GM23338 (cell line): ENCODE measurements at regions not wholly inside any gene's neighbourhood (a gene's known extent, or its start where the extent isn't known, plus 50 kb on each side); places are given as distances from the start of the nearest gene placed in this dataset.

Experiments used
- ATAC-seq: fragments of 200-7000 bp; cut with Tn5 transposase; 3 replicates; pipeline ENCODE4 v1.9.1; 2020
- DNase-seq: peaks from one replicate; pipeline ENCODE4 v3.0.0-alpha.2; 2015; ENCODE audit warnings: low spot score
- H2AFZ ChIP-seq: fragments of 200-600 bp; sonication (generic); 2 replicates; pipeline ENCODE4 v1.8.0; 2016; ENCODE audit warnings: antibody characterized with exemption, mild to moderate bottlenecking, moderate library complexity
- H3F3A ChIP-seq: fragments of 200-600 bp; sonication (generic); replicated peaks from 2 replicates; pipeline ENCODE4 v1.8.0; 2017; ENCODE audit warnings: antibody characterized with exemption, mixed run types, low read depth
- H3K27ac ChIP-seq: fragments of 200-600 bp; sonication (generic); 2 replicates; pipeline ENCODE4 v1.6.1; 2016; ENCODE audit warnings: low read depth
- H3K27me3 ChIP-seq: fragments of 200-600 bp; sonication (generic); 2 replicates; pipeline ENCODE4 v1.8.0; 2016; ENCODE audit warnings: mild to moderate bottlenecking, mixed run types, moderate library complexity; ENCODE audit not compliant: insufficient read depth
- H3K36me3 ChIP-seq: fragments of 200-600 bp; sonication (generic); 2 replicates; pipeline ENCODE4 v1.8.0; 2016; ENCODE audit warnings: mild to moderate bottlenecking; ENCODE audit not compliant: insufficient read depth
- H3K4me1 ChIP-seq: fragments of 200-600 bp; sonication (generic); 2 replicates; pipeline ENCODE4 v1.8.0; 2016; ENCODE audit warnings: mild to moderate bottlenecking, moderate library complexity; ENCODE audit not compliant: insufficient read depth
- H3K4me2 ChIP-seq: fragments of 200-600 bp; sonication (generic); 2 replicates; pipeline ENCODE4 v1.7.1; 2017; ENCODE audit warnings: mixed run types
- H3K4me3 ChIP-seq: fragments of 200-600 bp; sonication (generic); 2 replicates; pipeline ENCODE4 v1.6.1; 2016; ENCODE audit warnings: mixed run types
- H3K79me2 ChIP-seq: fragments of 200-600 bp; sonication (generic); replicated peaks from 2 replicates; pipeline ENCODE4 v1.8.0; 2017; ENCODE audit warnings: mild to moderate bottlenecking; ENCODE audit not compliant: insufficient read depth
- H3K9me2 ChIP-seq: fragments of 200-600 bp; sonication (generic); 2 replicates; pipeline ENCODE4 v1.8.0; 2017; ENCODE audit not compliant: insufficient read depth
- H4K20me1 ChIP-seq: fragments of 200-600 bp; sonication (generic); replicated peaks from 2 replicates; pipeline ENCODE4 v1.8.0; 2017; ENCODE audit warnings: mild to moderate bottlenecking; ENCODE audit not compliant: insufficient read depth
- H3K27ac Mint-ChIP-seq: 2 replicates; pipeline ENCODE4 v1.8.0; 2020; ENCODE audit warnings: inconsistent platforms, mild to moderate bottlenecking, moderate library complexity, mixed read lengths
- H3K27me3 Mint-ChIP-seq: 3 replicates; pipeline ENCODE4 v1.8.0; 2022; ENCODE audit warnings: low read depth, mild to moderate bottlenecking, moderate library complexity, mixed read lengths, inconsistent platforms; ENCODE audit not compliant: insufficient read depth, poor library complexity
- H3K36me3 Mint-ChIP-seq: 3 replicates; pipeline ENCODE4 v1.8.0; 2021; ENCODE audit warnings: low read depth, mild to moderate bottlenecking, inconsistent platforms, moderate library complexity, mixed read lengths
- H3K4me1 Mint-ChIP-seq: 3 replicates; pipeline ENCODE4 v1.8.0; 2020; ENCODE audit warnings: mild to moderate bottlenecking, inconsistent platforms, mixed read lengths
- H3K4me3 Mint-ChIP-seq: 3 replicates; pipeline ENCODE4 v1.8.0; 2021; ENCODE audit warnings: moderate library complexity, mild to moderate bottlenecking, inconsistent platforms, mixed read lengths
- H3K9me3 Mint-ChIP-seq: 3 replicates; pipeline ENCODE4 v1.8.0; 2020; ENCODE audit warnings: moderate library complexity, mild to moderate bottlenecking, inconsistent platforms, mixed read lengths
- CREB1 ChIP-seq: fragments of 250-450 bp; sonication (Bioruptor Pico); IDR thresholded peaks from 2 replicates; pipeline ENCODE4 v1.5.0; 2020; ENCODE audit warnings: low read depth, mild to moderate bottlenecking, moderate library complexity
- CTCF ChIP-seq, 2 experiments: fragments of 200-600 bp in 1 of 2; sonication (generic) in 1 of 2; conservative IDR thresholded peaks; 2 replicates each; pipeline versions ENCODE4 v1.5.1 to v1.6.1; 2016 to 2017; ENCODE audit warnings: antibody characterized with exemption in 2 of 2, low read depth in 2 of 2, mild to moderate bottlenecking in 2 of 2, moderate library complexity in 1 of 2
- EZH2 ChIP-seq: fragments of 200-600 bp; sonication (generic); IDR thresholded peaks from one replicate; pipeline ENCODE4 v1.8.0; 2017; ENCODE audit warnings: antibody characterized with exemption, mild to moderate bottlenecking, low read depth; ENCODE audit not compliant: unreplicated experiment
- EZH2phosphoT487 ChIP-seq: fragments of 200-600 bp; sonication (generic); IDR thresholded peaks from one replicate; pipeline ENCODE4 v1.8.1; 2018; ENCODE audit warnings: antibody characterized with exemption; ENCODE audit not compliant: unreplicated experiment
- JUNB ChIP-seq: IDR thresholded peaks from one replicate; pipeline ENCODE4 v1.6.1; 2016; ENCODE audit warnings: antibody characterized with exemption; ENCODE audit not compliant: unreplicated experiment
- NANOG ChIP-seq: IDR thresholded peaks from 2 replicates; pipeline ENCODE4 v1.6.1; 2016; ENCODE audit warnings: antibody characterized with exemption, borderline replicate concordance
- POLR2AphosphoS5 ChIP-seq: IDR thresholded peaks from 2 replicates; pipeline ENCODE4 v1.6.1; 2016; ENCODE audit warnings: antibody characterized with exemption, low read depth
- REST ChIP-seq: IDR thresholded peaks from one replicate; pipeline ENCODE4 v1.6.1; 2018; ENCODE audit warnings: antibody characterized with exemption; ENCODE audit not compliant: unreplicated experiment
- STAT1 ChIP-seq: IDR thresholded peaks from one replicate; pipeline ENCODE4 v1.6.1; 2016; ENCODE audit warnings: antibody characterized with exemption; ENCODE audit not compliant: unreplicated experiment
- ZNF114 ChIP-seq: fragments of 250-450 bp; sonication (Bioruptor Pico); IDR thresholded peaks from 2 replicates; pipeline ENCODE4 v1.5.0; 2020; ENCODE audit warnings: mild to moderate bottlenecking, moderate library complexity
- ZNF331 ChIP-seq: fragments of 250-450 bp; sonication (Bioruptor Pico); IDR thresholded peaks from 2 replicates; pipeline ENCODE4 v1.5.0; 2020; ENCODE audit warnings: low read depth, mild to moderate bottlenecking, moderate library complexity

- TF ChIP-seq REST (no peak), CTCF (conservative IDR thresholded peaks at IDR 0.05; ENCODE audit: low read depth in 2 of 2) (no peak), POLR2AphosphoS5 (no peak), CREB1 (CRISPR knock-in tag) (no peak), EZH2phosphoT487 (no peak), ZNF331 (CRISPR knock-in tag) (no peak), STAT1 (no peak), JUNB (no peak), NANOG (no peak), EZH2 (no peak), ZNF114 (no peak)
Observed at GRCh38 chr10:8581521-8582225, 527.2 kb downstream of the GATA3 start (continued).

- H3K4me3 Mint-ChIP-seq = no peak overlapping the region
- no peak overlapping the region for H2AFZ ChIP-seq
- no peaks in the 10 kb centered on the region for H3K9me2 ChIP-seq
- H3K36me3 ChIP-seq = no peaks in the 10 kb centered on the region
- no peak overlapping the region for H3K4me2 ChIP-seq
- H3K9me3 Mint-ChIP-seq = no peaks in the 10 kb centered on the region
- no peaks in the 10 kb centered on the region for H3F3A ChIP-seq
- no peak overlapping the region for H3K27ac Mint-ChIP-seq
- ATAC-seq (no peak), DNase-seq (no peak)
- H4K20me1 ChIP-seq = no peaks in the 10 kb centered on the region
- no peaks in the 10 kb centered on the region for H3K27me3 ChIP-seq
- TF ChIP-seq EZH2phosphoT487 = no peak
- TF ChIP-seq POLR2AphosphoS5 = no peak
- TF ChIP-seq REST = no peak
- TF ChIP-seq CTCF (conservative IDR thresholded peaks at IDR 0.05; ENCODE audit: low read depth in 2 of 2) = no peak
- TF ChIP-seq CREB1 (CRISPR knock-in tag) = no peak
- no peak for TF ChIP-seq ZNF331 (CRISPR knock-in tag)
- TF ChIP-seq STAT1 = no peak
- peaks cover 4% of the 10 kb centered on the region; the same call in 1 of the 3 replicates for H3K4me1 Mint-ChIP-seq
- no peak overlapping the region for H3K4me3 ChIP-seq
- H3K36me3 Mint-ChIP-seq = no peaks in the 10 kb centered on the region
- no peaks in the 10 kb centered on the region for H3K79me2 ChIP-seq
- no peaks in the 10 kb centered on the region for H3K4me1 ChIP-seq
- H3K27me3 Mint-ChIP-seq = no peaks in the 10 kb centered on the region
- H3K27ac ChIP-seq = no peak overlapping the region
Observed at GRCh38 chr10:8583096-8583495, 528.6 kb downstream of the GATA3 start.
